PC-9 (cell line): ENCODE measurements at regions not wholly inside any gene's neighbourhood (a gene's known extent, or its start where the extent isn't known, plus 50 kb on each side); places are given as distances from the start of the nearest gene placed in this dataset.

Experiments used
- BruUV-seq: library from RNA; stranded (reverse); fragments of 400-500 nt; replicated peaks from 2 replicates; lab custom pipeline; 2021; lab: Mats Ljungman, UMichigan
- CTCF ChIA-PET: fragments of 300-600 bp; sonication (Branson Sonifier 250); formaldehyde crosslinking; loops from one replicate; lab custom pipeline; 2022; ENCODE audit warnings: antibody characterized with exemption; lab: Charles Lee
- POLR2A ChIA-PET: fragments of 300-600 bp; sonication (Branson Sonifier 250); formaldehyde crosslinking; loops from one replicate; lab custom pipeline; 2022; ENCODE audit warnings: antibody characterized with exemption; ENCODE audit not compliant: unreplicated experiment; lab: Charles Lee
- DNase-seq, 2 experiments: peaks; one replicate each; pipeline versions ENCODE4 v3.0.0 to v3.0.0-alpha.2; 2015 to 2022; ENCODE audit warnings: mixed read lengths in 1 of 2
- H2AFZ ChIP-seq: fragments of 200-600 bp; sonication (generic); 2 replicates; pipeline ENCODE4 v1.8.1; 2017; ENCODE audit warnings: antibody characterized with exemption
- H3F3A ChIP-seq: fragments of 200-600 bp; sonication (generic); 2 replicates; pipeline ENCODE4 v1.8.1; 2017; ENCODE audit warnings: antibody characterized with exemption, mild to moderate bottlenecking, low read depth; ENCODE audit not compliant: insufficient read depth
- H3K27ac ChIP-seq: fragments of 200-600 bp; sonication (generic); 2 replicates; pipeline ENCODE4 v1.6.1; 2016; ENCODE audit warnings: mixed run types
- H3K27me3 ChIP-seq: fragments of 200-600 bp; sonication (generic); 2 replicates; pipeline ENCODE4 v1.6.1; 2016; ENCODE audit warnings: low read depth, mixed run types; ENCODE audit not compliant: insufficient read depth
- H3K36me3 ChIP-seq: fragments of 200-600 bp; sonication (generic); 2 replicates; pipeline ENCODE4 v1.6.1; 2016; ENCODE audit warnings: low read depth, mixed run types
- H3K4me1 ChIP-seq: fragments of 200-600 bp; sonication (generic); replicated peaks from 2 replicates; pipeline ENCODE4 v1.6.1; 2016; ENCODE audit warnings: mixed run types; ENCODE audit not compliant: insufficient read depth
- H3K4me2 ChIP-seq: fragments of 200-600 bp; sonication (generic); 2 replicates; pipeline ENCODE4 v1.6.1; 2017; ENCODE audit warnings: mixed run types
- H3K4me3 ChIP-seq: fragments of 200-600 bp; sonication (generic); 2 replicates; pipeline ENCODE4 v1.6.1; 2016; ENCODE audit warnings: mixed run types
- H3K79me2 ChIP-seq: fragments of 200-600 bp; sonication (generic); 2 replicates; pipeline ENCODE4 v1.6.1; 2017; ENCODE audit warnings: low read depth, mixed run types
- H3K9me2 ChIP-seq: fragments of 200-600 bp; sonication (generic); 2 replicates; pipeline ENCODE4 v1.8.1; 2017; ENCODE audit warnings: mild to moderate bottlenecking; ENCODE audit not compliant: insufficient read depth
- H3K9me3 ChIP-seq: fragments of 200-600 bp; sonication (generic); 2 replicates; pipeline ENCODE4 v1.8.1; 2016; ENCODE audit warnings: low read depth; ENCODE audit not compliant: insufficient read depth
- H4K20me1 ChIP-seq: fragments of 200-600 bp; sonication (generic); 2 replicates; pipeline ENCODE4 v1.8.1; 2017; ENCODE audit not compliant: insufficient read depth
- EZH2 ChIP-seq: fragments of 200-600 bp; sonication (generic); IDR thresholded peaks from 2 replicates; pipeline ENCODE4 v1.8.0; 2017; ENCODE audit warnings: antibody characterized with exemption, low read depth
- intact Hi-C: fragments of 100-400 bp; cut with micrococcal nuclease; formaldehyde crosslinking; loops from one replicate; pipeline ENCODE4 v1.10.0; 2022; ENCODE audit not compliant: unreplicated experiment
- TF ChIP-seq, protein P1 (sequence below): fragments of 200-600 bp; sonication (generic); conservative IDR thresholded peaks from 2 replicates; pipeline ENCODE4 v1.6.1; 2017; ENCODE audit warnings: mixed run types, antibody characterized with exemption, mild to moderate bottlenecking, moderate library complexity

DNA sequence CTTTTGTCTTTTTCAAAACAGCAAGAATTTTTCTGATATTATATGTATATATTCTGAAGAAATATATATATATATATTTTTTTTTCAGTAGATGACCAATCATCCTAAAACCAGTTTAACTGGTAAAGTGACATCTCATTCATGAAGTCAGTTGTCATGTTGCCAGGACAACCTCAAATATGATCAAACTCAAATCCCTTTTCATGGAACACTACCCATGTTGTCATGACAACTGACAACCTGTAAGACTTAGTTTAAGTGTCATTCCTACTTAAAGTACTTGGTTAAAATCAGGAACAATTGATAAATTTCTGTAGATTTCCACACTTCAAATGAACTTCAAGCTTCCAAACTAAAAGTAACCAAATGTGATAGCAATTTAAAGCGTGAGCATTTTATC, 101.8 kb upstream of the ERBB4 start:
- CTCF ChIA-PET, result no interaction called here
- Histone ChIP-seq H3K9me2 (no peaks in the 10 kb centered on the region), H3K27ac (peak overlapping the region; percentile 84), H3K36me3 (no peaks in the 10 kb centered on the region), H3K4me1 (peaks cover 18% of the 10 kb centered on the region), H3K4me2 (peak overlapping the region; percentile 66), H3K4me3 (no peak overlapping the region), H3K79me2 (no peaks in the 10 kb centered on the region), H3K27me3 (no peaks in the 10 kb centered on the region), H2AFZ (no peak overlapping the region), H3K9me3 (peaks cover 3% of the 10 kb centered on the region; the same call in 1 of the 2 replicates), H4K20me1 (no peaks in the 10 kb centered on the region), H3F3A (peaks cover 8% of the 10 kb centered on the region; the same call in 1 of the 2 replicates)
- BruUV-seq, result no TSS peak
- POLR2A ChIA-PET, result no interaction called here
- intact Hi-C loops, result no loop called here
- peak in 1 of 2 experiments; percentile 88 for DNase-seq
- TF ChIP-seq, protein P1, sequence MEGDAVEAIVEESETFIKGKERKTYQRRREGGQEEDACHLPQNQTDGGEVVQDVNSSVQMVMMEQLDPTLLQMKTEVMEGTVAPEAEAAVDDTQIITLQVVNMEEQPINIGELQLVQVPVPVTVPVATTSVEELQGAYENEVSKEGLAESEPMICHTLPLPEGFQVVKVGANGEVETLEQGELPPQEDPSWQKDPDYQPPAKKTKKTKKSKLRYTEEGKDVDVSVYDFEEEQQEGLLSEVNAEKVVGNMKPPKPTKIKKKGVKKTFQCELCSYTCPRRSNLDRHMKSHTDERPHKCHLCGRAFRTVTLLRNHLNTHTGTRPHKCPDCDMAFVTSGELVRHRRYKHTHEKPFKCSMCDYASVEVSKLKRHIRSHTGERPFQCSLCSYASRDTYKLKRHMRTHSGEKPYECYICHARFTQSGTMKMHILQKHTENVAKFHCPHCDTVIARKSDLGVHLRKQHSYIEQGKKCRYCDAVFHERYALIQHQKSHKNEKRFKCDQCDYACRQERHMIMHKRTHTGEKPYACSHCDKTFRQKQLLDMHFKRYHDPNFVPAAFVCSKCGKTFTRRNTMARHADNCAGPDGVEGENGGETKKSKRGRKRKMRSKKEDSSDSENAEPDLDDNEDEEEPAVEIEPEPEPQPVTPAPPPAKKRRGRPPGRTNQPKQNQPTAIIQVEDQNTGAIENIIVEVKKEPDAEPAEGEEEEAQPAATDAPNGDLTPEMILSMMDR, result no peak
- no peak for TF ChIP-seq EZH2

DNA sequence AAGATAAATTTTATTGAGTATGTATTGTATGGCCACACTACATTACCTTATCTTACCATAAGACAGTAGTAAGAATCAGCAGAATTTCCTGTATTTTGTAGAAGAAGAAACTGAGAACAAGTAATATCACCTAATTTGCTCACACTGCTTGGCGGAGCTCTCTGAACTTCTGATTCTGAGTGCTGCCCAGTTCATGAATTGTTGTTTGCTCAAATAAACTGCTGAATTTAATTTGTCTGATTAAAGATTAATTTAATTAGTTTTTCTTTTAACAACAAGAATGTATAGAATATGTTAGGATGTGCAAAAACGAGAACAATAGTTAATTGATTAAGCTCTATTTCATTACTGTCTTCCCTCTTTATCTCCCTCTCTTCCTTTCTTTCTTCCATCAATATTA, 100.1 kb upstream of the ERBB4 start:
- peaks cover 3% of the 10 kb centered on the region; the same call in 1 of the 2 replicates for H3K9me3 ChIP-seq
- H2AFZ ChIP-seq, result no peak overlapping the region
- no peaks in the 10 kb centered on the region for H4K20me1 ChIP-seq
- H3K9me2 ChIP-seq, result no peaks in the 10 kb centered on the region
- H3K36me3 ChIP-seq, result no peaks in the 10 kb centered on the region
- CTCF ChIA-PET, result no interaction called here
- H3K4me3 ChIP-seq, result no peak overlapping the region
- H3K4me1 ChIP-seq, result peaks cover 18% of the 10 kb centered on the region
- H3K27me3 ChIP-seq, result no peaks in the 10 kb centered on the region
- POLR2A ChIA-PET, result no interaction called here
- H3K4me2 ChIP-seq, result no peak overlapping the region
- H3F3A ChIP-seq, result peaks cover 8% of the 10 kb centered on the region; the same call in 1 of the 2 replicates
- H3K27ac ChIP-seq, result no peak overlapping the region
- H3K79me2 ChIP-seq, result no peaks in the 10 kb centered on the region
- TF ChIP-seq EZH2, result no peak
- TF ChIP-seq, protein P1, result no peak
- intact Hi-C loops, result no loop called here
- no TSS peak for BruUV-seq
- no peak for DNase-seq

DNA sequence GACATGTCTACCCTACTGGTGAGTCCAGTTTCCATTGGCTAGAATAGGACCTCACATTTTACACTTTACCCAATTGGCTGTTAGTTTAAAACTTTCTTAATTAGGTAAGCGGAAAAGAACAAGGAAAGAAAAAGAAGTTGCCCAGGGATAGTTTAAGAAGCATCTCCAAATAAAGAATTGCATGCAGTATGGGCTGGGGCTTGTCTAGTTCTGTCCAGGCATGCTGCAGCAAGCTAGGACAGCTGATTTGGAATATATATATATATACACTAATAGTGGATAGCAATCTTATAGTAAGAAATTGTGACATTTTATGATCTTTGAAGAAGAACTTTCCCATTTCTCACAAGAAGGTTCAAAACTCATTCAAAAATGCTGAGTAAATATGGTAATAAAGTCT, 90.0 kb upstream of the ERBB4 start:
- no peaks in the 10 kb centered on the region for H3K27me3 ChIP-seq
- POLR2A ChIA-PET, result no interaction called here
- no peaks in the 10 kb centered on the region for H3K36me3 ChIP-seq
- intact Hi-C loops, result no loop called here
- H2AFZ ChIP-seq, result no peak overlapping the region
- H3K4me2 ChIP-seq, result no peak overlapping the region
- no peaks in the 10 kb centered on the region for H3K9me2 ChIP-seq
- no peaks in the 10 kb centered on the region for H3K9me3 ChIP-seq
- DNase-seq, result no peak
- H3K79me2 ChIP-seq, result no peaks in the 10 kb centered on the region
- no peak overlapping the region for H3K4me3 ChIP-seq
- no peak for TF ChIP-seq EZH2
- BruUV-seq, result no TSS peak
- no peaks in the 10 kb centered on the region for H3K4me1 ChIP-seq
- no peak overlapping the region for H3K27ac ChIP-seq
- CTCF ChIA-PET, result no interaction called here
- no peaks in the 10 kb centered on the region for H4K20me1 ChIP-seq
- H3F3A ChIP-seq, result no peaks in the 10 kb centered on the region

DNA sequence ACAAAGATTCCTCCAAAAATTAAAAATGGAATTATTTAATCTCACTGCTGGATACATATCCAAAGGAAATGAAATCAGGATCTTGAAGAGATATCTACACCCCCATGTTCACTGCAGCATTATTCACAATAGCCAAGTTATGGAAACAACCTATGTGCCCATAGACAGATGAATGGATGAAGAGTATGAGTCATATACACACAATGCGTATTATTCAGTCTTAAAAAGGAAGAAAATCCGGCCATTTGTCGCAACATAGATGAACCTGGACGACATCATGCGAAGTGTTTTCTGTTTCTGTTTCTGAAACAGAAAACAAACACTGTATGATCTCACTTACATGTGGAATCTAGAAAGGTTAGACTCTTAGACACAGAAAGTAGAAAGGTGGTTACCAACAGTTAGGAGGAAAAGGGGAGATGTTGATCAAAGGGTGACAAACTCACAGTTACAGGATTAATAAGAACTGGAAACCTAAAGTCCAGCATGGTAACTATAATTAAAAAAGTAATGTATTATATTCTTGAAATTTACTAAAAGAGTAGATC, 87.8 kb upstream of the ERBB4 start:
- H3K9me3 ChIP-seq, result no peaks in the 10 kb centered on the region; the same call in 1 of the 2 replicates
- H3K4me3 ChIP-seq, result no peak overlapping the region
- no peak overlapping the region for H2AFZ ChIP-seq
- H3K79me2 ChIP-seq, result no peaks in the 10 kb centered on the region
- intact Hi-C loops, result no loop called here
- H4K20me1 ChIP-seq, result no peaks in the 10 kb centered on the region
- BruUV-seq, result no TSS peak
- no peak overlapping the region for H3K4me2 ChIP-seq
- no peaks in the 10 kb centered on the region for H3K36me3 ChIP-seq
- ChIA-PET POLR2A (no interaction called here), CTCF (no interaction called here)
- H3K9me2 ChIP-seq, result no peaks in the 10 kb centered on the region
- no peaks in the 10 kb centered on the region for H3F3A ChIP-seq
- TF ChIP-seq, protein P1, result no peak
- no peak for TF ChIP-seq EZH2
- H3K4me1 ChIP-seq, result no peaks in the 10 kb centered on the region
- no peak for DNase-seq
- H3K27me3 ChIP-seq, result no peaks in the 10 kb centered on the region
- no peak overlapping the region for H3K27ac ChIP-seq
